HepG2 (cell line): ENCODE measurements at regions not wholly inside any gene's neighbourhood (a gene's known extent, or its start where the extent isn't known, plus 50 kb on each side); places are given as distances from the start of the nearest gene placed in this dataset.
A peak's percentile ranks its signal among the peaks of the same experiment; 100 is the strongest.

Experiments
- EEA1 ChIP-seq: sonication (generic); formaldehyde crosslinking; IDR thresholded peaks from 2 replicates; pipeline ENCODE4 v1.5.1; 2020; ENCODE audit warnings: mild to moderate bottlenecking, missing genetic modification reagents, borderline replicate concordance
- GATAD1 ChIP-seq: IDR thresholded peaks from 2 replicates; pipeline ENCODE4 v1.6.1; 2016; ENCODE audit warnings: missing genetic modification reagents, missing compliant biosample characterization
- HMGA1 ChIP-seq: sonication (generic); formaldehyde crosslinking; conservative IDR thresholded peaks from 2 replicates; pipeline ENCODE4 v1.4.0; 2020; ENCODE audit warnings: missing genetic modification reagents
- MXD4 ChIP-seq: IDR thresholded peaks from 2 replicates; pipeline ENCODE4 v1.6.1; 2016; ENCODE audit warnings: mild to moderate bottlenecking, missing biosample characterization, missing genetic modification reagents
- NFIC ChIP-seq: IDR thresholded peaks from 2 replicates; pipeline ENCODE4 v1.6.1; 2012; ENCODE audit warnings: mild to moderate bottlenecking, low read length, inconsistent platforms
- NFKB2 ChIP-seq: sonication (generic); formaldehyde crosslinking; IDR thresholded peaks from 2 replicates; pipeline ENCODE4 v1.4.0; 2020; ENCODE audit warnings: missing genetic modification reagents, borderline replicate concordance
- PCBP1 ChIP-seq: fragments of 200-400 bp; formaldehyde crosslinking; IDR thresholded peaks from 2 replicates; pipeline ENCODE4 v1.6.1; 2017; ENCODE audit warnings: mild to moderate bottlenecking, low read depth, low read length, borderline replicate concordance
- REPIN1 ChIP-seq: sonication (generic); formaldehyde crosslinking; IDR thresholded peaks from 2 replicates; pipeline ENCODE4 v1.8.0; 2022; ENCODE audit warnings: missing genetic modification reagents, low read depth, mild to moderate bottlenecking, borderline replicate concordance
- SMYD3 ChIP-seq: sonication (generic); formaldehyde crosslinking; IDR thresholded peaks from 2 replicates; pipeline ENCODE4 v1.8.1; 2023; ENCODE audit warnings: mild to moderate bottlenecking, missing genetic modification reagents
- SRY ChIP-seq: sonication (generic); formaldehyde crosslinking; IDR thresholded peaks from 2 replicates; pipeline ENCODE4 v1.8.0; 2022; ENCODE audit warnings: mild to moderate bottlenecking, missing genetic modification reagents
- SSRP1 ChIP-seq: IDR thresholded peaks from 2 replicates; pipeline ENCODE4 v1.6.1; 2016; ENCODE audit warnings: control low read depth
- TBX2 ChIP-seq: sonication (generic); formaldehyde crosslinking; IDR thresholded peaks from 2 replicates; pipeline ENCODE4 v1.5.0; 2020; ENCODE audit warnings: missing genetic modification reagents, mild to moderate bottlenecking, borderline replicate concordance
- ZKSCAN8 ChIP-seq: IDR thresholded peaks from 2 replicates; pipeline ENCODE4 v1.6.1; 2016; ENCODE audit warnings: borderline replicate concordance, missing genetic modification reagents, missing compliant biosample characterization
- ZMYM2 ChIP-seq: sonication (generic); formaldehyde crosslinking; IDR thresholded peaks from 2 replicates; pipeline ENCODE4 v1.8.0; 2022; ENCODE audit warnings: mild to moderate bottlenecking, missing genetic modification reagents
- ZNF225 ChIP-seq: sonication (generic); formaldehyde crosslinking; IDR thresholded peaks from 2 replicates; pipeline ENCODE4 v1.4.0; 2020; ENCODE audit warnings: mild to moderate bottlenecking, missing genetic modification reagents
- ZNF431 ChIP-seq: sonication (generic); formaldehyde crosslinking; IDR thresholded peaks from 2 replicates; pipeline ENCODE4 v1.9.0; 2022; ENCODE audit warnings: missing genetic modification reagents, low read depth, mild to moderate bottlenecking, borderline replicate concordance
- ZNF552 ChIP-seq: sonication (generic); formaldehyde crosslinking; IDR thresholded peaks from 2 replicates; pipeline ENCODE4 v1.9.0; 2022; ENCODE audit warnings: missing genetic modification reagents, mild to moderate bottlenecking, borderline replicate concordance
- ZNF570 ChIP-seq: sonication (generic); formaldehyde crosslinking; IDR thresholded peaks from 2 replicates; pipeline ENCODE4 v1.4.0; 2020; ENCODE audit warnings: mild to moderate bottlenecking, missing genetic modification reagents, borderline replicate concordance
- ZNF7 ChIP-seq: IDR thresholded peaks from 2 replicates; pipeline ENCODE4 v1.6.1; 2016; ENCODE audit warnings: missing biosample characterization, missing genetic modification reagents
- ZNF780A ChIP-seq: sonication (generic); formaldehyde crosslinking; IDR thresholded peaks from 2 replicates; pipeline ENCODE4 v1.8.0; 2022; ENCODE audit warnings: mild to moderate bottlenecking, missing genetic modification reagents, moderate library complexity
- TF ChIP-seq, protein P1 (sequence below), 2 experiments: sonication (generic) in 1 of 2; formaldehyde crosslinking in 1 of 2; IDR thresholded peaks; 2 replicates each; pipeline versions ENCODE4 v1.4.0 to v1.6.1; 2016 to 2020; ENCODE audit warnings: borderline replicate concordance in 1 of 2, low read depth in 1 of 2, mild to moderate bottlenecking in 1 of 2, missing genetic modification reagents in 1 of 2

DNA sequence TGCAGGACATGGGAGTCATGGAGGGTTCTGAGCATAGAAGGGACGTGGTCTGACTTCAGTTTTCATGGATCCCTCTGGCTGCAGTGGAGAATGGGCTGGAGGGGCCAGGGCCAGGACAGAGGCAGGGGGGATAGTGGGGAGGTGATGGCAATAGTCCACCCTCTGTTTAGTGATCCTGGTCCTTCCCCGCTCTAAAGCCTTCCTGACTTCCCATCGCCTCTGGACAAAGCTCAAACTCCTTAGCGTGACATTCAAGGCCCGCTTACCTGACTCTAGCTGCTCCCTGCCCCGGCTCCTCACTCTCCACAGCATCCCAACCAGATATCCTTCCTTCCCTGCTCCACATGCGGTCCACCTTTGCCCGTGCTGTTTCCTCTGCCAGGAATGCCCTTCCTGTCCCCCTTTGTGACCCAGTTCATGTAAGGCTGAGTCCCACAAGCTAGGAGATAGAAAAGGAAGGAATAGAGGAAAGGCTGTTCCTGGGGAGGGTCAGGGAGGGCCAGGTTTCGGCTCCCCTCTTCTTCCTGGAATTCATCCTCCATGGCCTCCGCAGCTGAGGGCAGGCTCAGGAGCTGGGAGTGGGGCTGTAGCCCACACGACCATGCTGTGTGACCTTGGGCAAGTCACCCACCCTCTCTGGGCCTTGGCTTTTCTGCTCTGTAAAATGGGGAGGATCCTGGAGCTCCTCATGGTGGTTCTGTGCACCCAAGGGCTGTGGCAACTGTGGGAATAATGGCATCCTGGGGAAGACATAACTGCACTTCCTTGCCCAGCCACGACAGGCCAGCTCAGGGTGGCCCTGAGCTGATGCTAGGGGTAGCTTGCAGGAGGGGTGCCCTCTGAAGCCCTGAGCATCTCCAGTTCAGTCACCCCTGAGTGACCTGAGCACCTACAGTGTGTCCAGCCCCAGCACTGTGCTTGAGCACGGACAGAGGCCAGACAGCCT is 116.1 kb downstream of the CEBPB start (continued):
- 0 out of 2 replicates have a peak, but pooled peaks have one; percentile 57 for TF ChIP-seq PCBP1
- TF ChIP-seq ZNF431 (CRISPR knock-in tag) = peak; percentile 63
- no peak for TF ChIP-seq MXD4
- no peak for TF ChIP-seq NFIC
- no peak for TF ChIP-seq NFKB2 (CRISPR knock-in tag)
- no peak for TF ChIP-seq ZNF780A (CRISPR knock-in tag)
- TF ChIP-seq TBX2 = no peak
- TF ChIP-seq ZNF225 (CRISPR knock-in tag) = no peak
- TF ChIP-seq ZNF570 (CRISPR knock-in tag) = no peak
- TF ChIP-seq GATAD1 (CRISPR knock-in tag) = no peak
- TF ChIP-seq HMGA1 (CRISPR knock-in tag) = no peak
- no peak for TF ChIP-seq ZNF7 (CRISPR knock-in tag)
- no peak for TF ChIP-seq ZNF552 (CRISPR knock-in tag)
- TF ChIP-seq ZKSCAN8 = no peak; the same call in 1 of the 2 replicates
- no peak; the same call in 1 of the 2 replicates for TF ChIP-seq REPIN1 (CRISPR knock-in tag)
- TF ChIP-seq EEA1 (CRISPR knock-in tag) = 0 out of 2 replicates have a peak, but pooled peaks have one; percentile 68
- peak; percentile 3; the same call in 1 of the 2 replicates for TF ChIP-seq ZMYM2 (CRISPR knock-in tag)
- TF ChIP-seq, protein P1, sequence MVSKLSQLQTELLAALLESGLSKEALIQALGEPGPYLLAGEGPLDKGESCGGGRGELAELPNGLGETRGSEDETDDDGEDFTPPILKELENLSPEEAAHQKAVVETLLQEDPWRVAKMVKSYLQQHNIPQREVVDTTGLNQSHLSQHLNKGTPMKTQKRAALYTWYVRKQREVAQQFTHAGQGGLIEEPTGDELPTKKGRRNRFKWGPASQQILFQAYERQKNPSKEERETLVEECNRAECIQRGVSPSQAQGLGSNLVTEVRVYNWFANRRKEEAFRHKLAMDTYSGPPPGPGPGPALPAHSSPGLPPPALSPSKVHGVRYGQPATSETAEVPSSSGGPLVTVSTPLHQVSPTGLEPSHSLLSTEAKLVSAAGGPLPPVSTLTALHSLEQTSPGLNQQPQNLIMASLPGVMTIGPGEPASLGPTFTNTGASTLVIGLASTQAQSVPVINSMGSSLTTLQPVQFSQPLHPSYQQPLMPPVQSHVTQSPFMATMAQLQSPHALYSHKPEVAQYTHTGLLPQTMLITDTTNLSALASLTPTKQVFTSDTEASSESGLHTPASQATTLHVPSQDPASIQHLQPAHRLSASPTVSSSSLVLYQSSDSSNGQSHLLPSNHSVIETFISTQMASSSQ (IDR thresholded peaks at IDR 0.05; ENCODE audit: low read depth) = no peak
- TF ChIP-seq, protein P1 (CRISPR knock-in tag; IDR thresholded peaks at IDR 0.05; ENCODE audit: borderline replicate concordance) = no peak
- no peak for TF ChIP-seq SSRP1 (CRISPR knock-in tag)
- no peak for TF ChIP-seq SMYD3 (CRISPR knock-in tag)
- TF ChIP-seq SRY = peak; percentile 51; the same call in 1 of the 2 replicates
